ENCODE measurements at regions not wholly inside any gene's neighbourhood (a gene's known extent, or its start where the extent isn't known, plus 50 kb on each side); places are given as distances from the start of the nearest gene placed in this dataset.
"Not testable (repeated sequence)": the region's sequence is repeated elsewhere in the genome, so short reads cannot be mapped to it uniquely, and the experiment has no call there.

DNA sequence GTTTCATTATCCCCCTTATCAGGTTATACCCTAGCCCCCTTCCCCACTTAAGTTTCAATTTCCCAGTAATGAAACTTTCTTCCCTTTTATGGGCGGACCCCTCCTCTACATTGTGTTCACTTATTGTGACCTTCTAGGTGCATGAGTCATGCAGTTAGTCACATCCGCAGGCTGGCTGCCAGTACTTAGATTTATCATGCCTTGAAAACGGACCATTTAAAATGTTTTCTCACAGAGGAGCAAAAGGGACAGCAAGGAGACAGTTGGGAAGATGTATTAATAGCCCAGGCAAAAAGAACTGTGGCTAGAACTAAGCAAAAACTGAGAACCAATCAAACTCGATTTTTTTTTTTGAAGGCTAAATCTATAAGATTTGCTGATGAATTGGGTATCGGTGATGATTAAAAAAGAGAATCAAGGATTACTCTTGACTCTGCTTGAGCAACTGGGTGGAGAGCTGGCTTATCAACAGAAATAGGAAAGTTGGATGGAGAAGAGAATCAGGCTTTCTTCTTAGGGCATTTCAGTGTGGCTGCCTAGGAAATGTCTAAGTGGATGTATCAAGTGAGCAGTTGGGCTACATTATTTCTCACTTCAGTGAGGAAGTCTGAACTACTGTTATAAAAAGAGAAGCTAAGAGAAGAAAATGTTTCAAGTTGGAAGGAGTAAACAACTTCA is 615.0 kb downstream of the HINT1 start:
- DNase-seq: no peak

DNA sequence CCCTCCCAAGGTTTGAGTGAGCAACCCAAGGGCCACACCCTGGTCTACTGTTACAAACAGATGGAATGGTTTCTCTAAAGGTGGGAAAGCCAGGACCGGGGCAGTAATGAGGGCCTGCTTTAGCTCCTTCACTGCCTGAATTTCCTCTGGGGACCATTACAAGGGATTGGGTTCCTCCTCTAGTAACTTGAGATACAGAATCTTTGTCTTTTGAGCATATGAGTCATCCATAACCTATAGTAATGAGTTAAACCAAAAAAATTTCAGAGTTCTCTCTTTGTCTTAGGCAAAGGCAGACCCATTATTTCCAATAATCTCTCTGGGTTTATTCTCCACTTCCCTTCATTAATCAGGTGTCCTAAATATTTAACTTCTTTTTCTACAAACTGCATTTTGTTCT is 618.8 kb downstream of the HINT1 start:
- no peak for DNase-seq

DNA sequence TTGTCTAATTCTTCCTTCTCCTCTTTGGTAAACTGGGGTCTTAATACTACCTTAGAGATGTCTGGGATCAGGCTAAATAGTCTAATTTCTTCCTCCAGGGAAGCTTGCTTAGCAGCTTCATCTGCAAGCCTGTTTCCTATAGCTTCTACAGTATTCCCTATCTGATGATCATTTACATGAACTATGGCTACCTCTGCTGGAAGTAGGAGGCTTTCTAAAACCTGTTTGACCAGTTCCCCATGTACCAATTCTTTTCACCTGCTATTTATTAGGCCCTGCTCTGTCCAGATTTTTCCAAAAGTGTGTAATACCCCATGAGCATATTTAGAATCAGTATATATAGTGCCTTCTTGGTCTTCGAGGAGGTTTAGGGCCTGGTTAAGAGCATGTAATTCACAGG is 619.8 kb downstream of the HINT1 start:
- no peak for DNase-seq

DNA sequence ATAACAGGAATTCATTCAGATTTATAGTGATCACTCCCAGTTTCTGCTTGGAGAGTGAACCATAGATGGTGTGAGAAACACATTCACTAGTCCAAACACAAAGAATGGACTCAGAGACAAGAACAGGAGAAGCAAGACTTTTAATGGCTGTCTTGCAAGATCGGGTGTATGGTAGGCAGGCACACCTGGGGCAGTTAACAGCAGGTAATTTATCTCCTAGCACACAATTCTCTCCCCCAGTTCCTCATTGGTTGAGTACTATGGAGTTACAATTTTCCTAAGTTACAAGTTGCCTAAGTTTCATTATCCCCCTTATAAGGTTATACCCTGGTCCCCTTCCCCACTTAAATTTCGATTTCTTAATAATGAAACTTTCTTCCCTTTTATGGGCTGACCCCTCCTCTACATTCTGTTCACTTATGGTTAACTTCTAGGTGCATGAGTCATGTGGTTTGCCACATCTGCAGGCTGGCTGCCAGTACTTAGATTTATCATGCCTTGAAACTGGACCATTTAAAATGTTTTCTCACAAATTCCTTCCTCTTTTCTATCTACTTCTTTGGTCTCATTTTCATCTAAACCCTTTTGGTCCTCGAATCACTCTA is 623.3 kb downstream of the HINT1 start:
- no peak for DNase-seq

DNA sequence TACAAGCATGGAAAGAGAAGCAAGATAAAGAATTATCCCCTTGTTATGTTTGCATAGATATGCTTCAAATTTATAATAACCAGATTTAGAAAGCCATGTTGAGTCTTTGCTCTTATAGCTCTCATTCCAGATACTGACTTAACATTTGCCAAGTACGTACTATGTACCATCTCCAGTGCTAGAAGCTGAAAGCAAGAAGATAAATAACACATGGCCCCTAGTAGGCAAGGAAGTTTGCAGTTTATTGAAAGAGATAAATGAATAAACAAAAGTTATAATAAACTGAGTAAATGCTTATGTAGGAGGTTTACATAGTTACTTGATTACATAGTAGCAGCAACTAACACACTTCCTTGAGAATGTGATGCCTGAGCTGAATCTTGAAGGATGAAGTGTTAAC is 628.4 kb downstream of the HINT1 start:
- no peak for DNase-seq

DNA sequence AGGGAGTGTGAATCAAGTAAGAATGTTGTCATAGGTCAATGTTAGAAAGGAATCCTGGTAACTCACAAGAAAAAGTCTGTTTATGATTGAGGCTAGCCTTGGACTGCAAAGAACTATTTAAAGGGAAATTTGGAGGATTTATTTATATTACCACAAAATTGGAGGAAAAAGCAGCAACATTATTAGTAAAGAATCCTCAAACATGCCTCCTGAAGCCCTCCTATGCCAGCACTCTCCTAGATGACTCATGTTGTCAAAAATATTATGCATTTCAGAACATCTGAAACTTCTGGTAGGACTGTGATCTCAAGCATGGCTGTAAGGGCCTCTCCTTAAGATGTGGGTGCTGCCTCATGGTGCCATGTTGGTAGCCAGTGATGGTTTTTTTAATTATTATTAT is 628.5 kb downstream of the CHSY3 start:
- DNase-seq: no peak

DNA sequence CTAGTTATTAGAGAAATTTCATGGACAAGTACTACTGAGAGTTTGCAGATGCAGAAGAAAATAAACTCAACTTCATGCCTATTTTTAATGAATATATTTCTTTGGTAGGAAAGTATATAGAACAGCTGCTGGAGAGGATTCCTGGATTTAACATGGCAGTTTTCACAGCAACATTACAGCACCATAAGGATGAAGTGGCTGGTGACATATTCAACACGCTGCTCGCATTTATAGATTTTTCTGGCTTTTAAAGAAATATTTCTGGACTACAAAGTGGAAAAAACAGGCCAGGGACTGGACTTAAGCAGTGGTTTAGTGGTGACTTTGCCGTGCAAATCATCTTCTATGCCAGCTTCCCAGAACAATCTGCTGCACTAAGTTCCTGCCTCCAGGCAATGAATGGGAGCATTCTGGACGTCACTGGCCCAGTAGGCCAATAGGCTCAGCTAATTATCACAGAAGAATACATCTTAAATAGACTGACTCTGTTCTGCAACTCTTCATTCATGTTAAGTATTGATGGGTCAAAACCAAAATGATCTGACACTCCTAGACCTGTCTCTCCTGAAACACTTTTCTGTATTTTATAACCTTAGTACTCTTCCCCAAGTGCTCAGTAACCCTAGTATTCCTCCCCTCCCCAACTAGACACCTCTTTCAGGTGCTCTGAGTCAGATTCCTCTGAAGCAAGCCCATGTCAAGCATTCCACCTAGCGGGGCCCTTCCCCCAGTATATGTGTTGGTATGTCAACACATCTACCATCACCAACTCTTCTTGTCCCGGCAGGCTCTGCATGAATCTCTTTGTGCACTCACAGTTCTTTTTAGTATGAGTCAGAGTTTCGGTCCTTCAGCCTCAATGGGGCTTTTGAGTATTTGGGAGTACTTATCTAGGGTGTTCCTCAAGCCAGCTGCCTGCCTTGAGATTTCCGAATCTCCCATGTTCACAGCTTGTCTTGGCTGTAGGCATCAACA is 625.5 kb downstream of the CHSY3 start:
- no peak for DNase-seq

DNA sequence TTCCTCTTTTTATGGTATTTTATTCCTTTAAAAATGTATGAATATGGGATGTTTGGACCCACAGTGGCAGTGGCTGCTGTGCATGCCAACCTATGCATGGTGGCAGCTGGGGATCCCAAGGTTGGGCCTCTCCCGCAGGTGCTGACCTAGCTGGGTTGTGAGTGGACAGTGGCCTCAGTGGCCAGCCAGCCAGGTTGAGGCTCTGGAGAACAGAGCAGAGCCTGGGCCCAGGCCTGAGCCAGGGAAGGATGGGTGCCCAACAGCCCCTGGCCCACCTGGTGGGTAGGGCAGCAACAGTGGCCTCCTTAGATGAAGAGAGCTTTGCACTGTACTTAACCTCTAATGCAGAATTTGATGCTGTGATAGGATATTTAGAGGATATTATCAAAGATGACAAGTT is 624.8 kb downstream of the CHSY3 start:
- no peak for DNase-seq

DNA sequence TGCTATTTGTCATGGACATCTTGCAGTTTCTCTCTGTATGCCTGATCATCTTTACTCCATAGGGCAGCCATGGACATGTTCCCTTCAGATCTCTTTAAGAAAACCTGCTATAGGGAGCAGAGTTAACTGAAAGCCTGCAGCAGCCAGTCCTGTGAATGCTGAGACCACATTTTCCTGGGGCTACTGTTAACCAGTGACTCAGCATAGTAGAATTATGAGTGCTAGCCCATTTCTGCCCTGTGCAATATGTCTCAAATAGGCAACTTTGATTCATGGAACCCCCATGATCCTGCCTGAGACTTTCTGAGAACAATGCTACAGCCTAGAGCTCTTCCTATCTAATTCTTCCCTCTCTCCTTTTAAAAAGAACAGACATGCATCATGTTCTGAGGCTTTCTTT is 624.2 kb downstream of the CHSY3 start:
- DNase-seq: no peak

DNA sequence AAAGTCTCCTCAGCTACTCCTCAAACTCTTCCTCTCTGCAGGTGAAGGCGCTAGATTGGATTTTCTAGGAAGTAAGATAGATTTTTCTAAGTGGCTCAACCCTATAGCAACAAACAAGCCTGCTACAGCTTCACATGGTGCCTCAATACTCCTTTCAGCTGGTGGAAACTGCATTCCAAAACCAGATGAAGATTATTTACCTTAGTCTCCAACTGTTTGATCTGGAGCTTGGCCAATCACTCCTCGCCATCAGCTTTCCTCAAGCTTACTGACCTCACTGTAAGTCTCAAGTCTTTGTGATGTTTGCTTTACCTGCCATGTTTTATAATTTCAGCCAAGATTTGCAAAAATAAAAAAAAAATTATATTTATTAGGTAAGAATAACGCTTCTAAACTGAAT is 622.4 kb downstream of the CHSY3 start:
- no peak for DNase-seq

DNA sequence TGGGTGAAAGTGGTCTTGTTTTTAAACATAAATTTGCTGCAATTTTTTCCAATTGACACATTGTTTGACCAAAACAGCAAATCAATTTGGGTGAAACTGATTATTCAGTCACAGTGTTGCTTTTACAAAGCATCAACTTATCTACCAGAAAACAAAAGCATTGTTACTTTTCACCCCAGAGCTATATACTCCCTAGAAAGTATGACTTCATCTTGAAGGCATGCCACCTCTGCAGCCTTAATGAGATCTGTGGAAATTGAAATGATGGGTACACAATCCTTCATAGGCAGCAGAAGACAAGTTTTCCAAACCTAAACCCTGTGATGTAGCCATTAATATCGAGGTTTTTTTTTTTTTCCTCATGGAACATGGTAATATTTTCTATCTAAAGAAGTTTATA is 615.9 kb downstream of the CHSY3 start:
- DNase-seq: no peak

DNA sequence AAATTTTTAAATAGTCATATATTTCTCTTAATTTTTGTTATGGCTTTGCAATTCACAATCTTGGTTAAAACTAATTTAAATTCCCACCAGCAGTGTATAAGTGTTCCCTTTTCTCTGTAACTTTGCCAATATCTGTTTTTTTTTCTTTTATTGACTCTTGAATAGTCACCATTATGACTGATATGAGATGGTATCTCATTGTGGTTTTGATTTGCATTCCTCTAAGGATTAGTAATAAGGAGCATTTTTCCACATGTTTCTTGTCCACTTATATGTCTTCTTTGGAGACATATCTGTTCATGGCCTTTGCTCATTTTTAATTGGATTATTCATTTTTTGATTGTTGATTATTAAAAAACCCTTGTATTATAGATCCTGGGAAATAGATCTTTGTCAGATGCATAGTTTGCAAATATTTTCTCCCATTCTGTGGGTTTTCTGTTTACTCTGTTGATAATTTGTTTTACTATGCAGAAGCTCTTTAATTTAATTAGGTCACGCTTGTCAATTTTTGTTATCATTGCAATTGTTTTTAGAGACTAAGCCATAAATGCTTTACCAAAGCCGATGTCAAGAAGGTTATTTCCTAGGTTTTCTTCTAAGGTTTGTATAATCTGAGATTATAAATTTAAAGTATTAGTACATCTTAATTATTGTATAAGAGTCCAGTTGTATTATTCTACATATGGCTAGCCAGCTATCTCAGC is 610.9 kb downstream of the CHSY3 start:
- no peak for DNase-seq

DNA sequence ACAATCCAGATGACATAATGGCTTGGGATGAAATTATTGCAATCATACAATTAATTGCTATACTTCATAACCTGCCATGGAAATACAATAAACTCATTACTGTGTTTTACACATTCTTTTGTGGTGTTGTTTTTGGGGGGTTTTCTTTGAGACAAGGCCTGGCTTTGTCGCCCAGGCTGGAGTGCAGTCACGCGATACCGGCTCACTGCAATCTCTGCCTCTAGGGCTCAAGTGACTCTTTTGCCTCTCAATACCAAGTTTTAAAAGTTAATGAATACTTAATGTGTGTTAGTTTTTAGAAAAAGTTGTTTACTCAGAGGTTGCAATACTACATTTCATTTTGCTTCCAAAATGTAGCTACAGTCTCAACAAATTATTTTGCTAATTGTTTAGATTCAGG is 598.4 kb downstream of the CHSY3 start:
- DNase-seq: no peak

DNA sequence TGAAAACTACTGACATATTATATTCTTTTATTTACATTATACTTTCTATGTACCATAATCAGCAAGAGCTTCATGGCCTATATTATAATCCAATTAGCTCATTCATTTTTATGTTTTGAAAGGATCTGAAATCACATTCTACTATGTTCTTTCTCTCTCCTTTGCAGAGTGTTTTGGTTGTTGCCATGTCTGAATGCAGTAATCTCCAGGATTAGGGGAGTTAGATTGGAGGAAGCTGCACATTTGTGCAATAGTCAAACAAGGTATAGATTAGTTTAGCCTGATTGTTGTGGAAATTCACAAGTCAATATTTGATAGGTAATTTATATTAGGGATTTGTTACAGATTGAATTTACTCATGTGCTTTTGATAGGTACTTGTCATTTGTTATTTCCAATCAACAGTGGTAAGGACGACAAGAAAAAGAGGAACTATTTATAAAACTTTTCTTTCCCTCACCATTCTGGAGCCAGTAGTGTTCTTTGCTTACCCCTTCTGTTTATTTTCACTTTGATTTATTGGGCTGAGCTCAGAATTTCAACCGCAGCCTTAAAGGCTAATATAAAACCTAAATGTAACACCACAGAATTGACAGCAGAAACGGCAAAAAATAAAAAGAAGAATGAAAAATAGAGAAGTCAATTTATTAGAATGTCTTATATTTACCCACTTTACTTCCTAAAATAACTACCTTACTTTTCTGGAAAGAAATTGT is 597.0 kb downstream of the CHSY3 start:
- DNase-seq: no peak

DNA sequence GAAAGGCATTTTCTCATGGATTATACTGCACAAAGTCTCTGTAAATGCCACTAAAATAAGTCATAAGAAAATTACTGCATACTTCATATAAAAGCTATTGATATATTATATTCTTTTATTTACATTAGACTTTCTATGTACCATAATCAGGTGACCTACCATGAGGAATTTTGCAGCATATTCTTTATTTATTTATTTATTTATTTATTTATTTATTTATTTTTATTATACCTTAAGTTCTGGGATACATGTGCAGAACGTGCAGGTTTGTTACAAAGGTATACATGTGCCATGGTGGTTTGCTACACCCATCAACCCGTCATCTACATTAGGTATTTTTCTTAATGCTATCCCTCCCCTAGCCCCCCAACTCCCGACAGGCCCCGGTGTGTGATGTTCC is 596.2 kb downstream of the CHSY3 start:
- DNase-seq: not testable (repeated sequence)

DNA sequence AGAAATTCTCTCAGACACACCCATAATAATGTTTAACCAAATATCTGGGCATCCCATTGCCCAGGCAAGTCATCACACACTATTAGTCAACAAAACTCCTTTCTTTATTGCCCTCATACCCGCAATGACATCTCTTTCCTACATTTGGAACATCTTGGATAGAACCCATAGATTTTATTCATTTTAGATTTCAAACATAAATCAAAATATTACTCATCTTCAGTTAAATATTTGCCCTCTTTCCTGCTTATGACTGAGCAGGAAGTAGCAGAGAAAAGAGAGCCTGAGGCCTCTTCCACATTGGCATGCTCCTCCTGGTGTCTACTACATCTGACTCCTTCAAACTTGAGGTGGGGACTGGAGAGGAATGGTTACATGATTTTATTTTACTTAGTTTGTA is 592.0 kb downstream of the CHSY3 start:
- no peak for DNase-seq

DNA sequence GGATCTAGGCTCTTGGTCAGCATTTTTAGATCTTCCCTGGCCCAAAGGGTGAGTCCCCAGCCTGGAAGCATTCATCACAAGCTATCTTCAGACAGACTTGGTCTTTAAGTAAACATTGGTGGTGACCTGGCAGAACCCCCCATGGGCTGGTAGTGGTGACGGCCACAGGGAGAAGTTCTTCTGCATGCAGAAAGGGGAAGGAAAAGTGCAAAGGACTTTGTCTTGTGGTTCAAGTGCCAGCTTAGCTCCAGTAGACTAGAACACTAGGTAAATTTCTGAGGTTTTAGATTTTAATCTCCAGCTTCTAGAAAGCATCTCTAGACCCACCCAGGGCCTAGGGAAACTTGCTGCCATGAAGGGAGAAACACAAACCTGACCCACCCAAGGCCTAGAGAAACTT is 584.0 kb downstream of the CHSY3 start:
- no peak for DNase-seq

DNA sequence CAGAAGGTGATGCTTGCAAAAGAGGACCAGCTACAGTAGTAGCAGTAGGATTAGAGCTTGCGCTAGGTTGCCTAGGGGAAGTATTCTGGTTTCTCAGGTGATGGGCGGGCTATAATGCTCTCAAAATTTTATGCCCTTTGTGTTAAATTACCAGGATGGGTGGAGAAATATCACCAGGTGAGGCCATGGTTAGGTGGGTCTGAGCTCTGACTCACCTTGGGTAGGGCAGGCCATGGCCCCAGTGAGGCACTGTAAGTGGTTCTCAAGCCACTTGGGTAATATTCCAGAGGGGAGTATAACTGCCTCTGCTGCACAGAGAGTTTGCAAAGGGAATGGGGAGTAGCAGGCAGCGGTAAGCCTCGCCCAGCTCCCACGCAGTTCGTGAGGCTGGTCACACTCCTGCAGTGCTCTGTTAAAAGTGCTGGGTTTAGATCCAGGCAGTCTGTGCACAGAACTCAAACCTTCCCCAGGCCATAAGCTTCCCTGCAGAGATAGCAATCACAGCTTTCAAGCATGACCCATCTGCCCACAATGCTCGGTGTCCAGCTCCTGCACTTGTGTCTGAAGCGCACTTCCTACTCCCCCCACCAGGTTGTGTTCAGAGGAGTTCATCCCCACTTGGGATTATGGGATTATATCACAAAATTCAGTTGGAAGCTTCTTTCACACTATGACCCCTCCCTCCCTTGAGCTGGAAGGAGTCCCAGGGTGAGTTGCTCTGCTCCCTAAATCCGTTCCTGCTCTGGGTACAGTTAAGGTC is 575.0 kb downstream of the CHSY3 start:
- no peak for DNase-seq

DNA sequence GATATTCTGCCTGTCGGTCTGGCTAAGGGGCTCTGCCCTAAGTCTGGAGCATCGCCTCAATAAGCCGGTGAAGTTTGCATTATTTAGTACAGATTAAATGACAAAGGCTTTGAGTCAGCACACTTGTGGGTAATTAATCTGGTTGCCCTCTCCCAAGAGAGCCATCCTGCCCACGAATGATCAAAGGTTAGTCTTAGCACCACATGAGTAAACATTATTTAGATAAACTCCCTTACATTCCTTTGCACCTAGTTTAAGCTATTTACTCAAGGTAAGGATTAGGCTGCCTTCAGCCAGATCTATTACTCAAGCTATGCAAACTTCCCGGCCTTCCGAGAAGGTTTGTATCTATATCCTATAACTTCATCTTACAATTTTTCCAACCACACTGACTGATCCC is 572.1 kb downstream of the CHSY3 start:
- DNase-seq: no peak

DNA sequence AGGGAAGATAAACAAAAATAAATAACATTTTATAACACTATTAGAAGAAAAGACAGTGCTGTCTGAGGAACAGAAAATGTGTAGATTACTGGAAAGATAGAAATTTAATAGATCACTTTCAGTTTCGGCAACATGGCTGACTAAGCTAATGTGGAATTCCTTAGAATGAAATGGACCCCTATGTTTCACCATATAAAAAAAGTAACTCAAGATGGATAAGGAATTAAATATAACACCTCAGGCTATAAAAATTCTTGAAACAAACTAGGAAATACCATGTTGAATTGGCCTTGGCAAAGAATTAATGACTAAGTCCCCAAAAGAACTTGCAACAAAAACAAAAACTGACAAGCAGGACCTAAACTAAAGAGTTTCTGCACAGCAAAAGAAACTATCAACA is 558.3 kb downstream of the CHSY3 start:
- no peak for DNase-seq

DNA sequence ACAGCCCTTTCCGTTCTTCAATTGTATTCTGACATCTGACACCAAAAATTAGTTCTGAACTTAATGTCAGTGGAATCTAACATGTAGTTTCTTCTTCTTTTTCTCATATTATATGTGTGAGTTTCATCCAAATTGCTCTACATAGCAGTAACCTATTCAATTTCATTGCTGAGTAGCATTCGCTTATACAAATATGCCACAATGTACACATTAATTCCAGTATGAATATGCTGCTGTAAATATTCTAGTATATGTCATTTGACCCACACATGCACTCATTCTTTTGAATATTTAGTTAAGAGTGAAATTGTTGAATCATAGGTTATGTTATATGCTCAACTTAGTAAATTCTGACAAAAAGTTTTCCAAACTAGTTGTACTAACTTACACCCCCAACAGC is 550.9 kb downstream of the CHSY3 start:
- no peak for DNase-seq

DNA sequence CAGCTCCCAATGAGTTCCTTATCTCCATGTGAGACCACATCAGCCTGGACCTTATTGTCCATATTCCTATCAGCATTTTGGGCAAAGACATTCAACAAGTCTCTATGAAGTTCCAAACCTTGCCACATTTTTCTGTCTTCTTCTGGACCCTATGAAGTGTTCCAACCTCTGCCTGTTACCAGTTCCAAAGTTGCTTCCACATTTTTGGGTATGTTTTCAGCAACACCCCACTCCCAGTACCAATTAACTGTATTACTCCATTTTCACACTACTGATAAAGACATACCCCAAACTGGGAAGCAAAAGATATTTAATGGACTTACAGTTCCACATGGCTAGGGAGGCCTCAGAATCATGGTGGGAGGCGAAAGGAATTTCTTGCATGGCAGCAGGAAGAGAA is 548.5 kb downstream of the CHSY3 start:
- DNase-seq: no peak

Data from CD4-positive, alpha-beta T cell treated with Interferon alpha-2 for 1 hour (primary cell).